HEK293T (cell line): ENCODE measurements at regions not wholly inside any gene's neighbourhood (a gene's known extent, or its start where the extent isn't known, plus 50 kb on each side); places are given as distances from the start of the nearest gene placed in this dataset.
"Not testable (repeated sequence)": the region's sequence is repeated elsewhere in the genome, so short reads cannot be mapped to it uniquely, and the experiment has no call there.

Experiments used
- CTCF ChIA-PET: fragments of 350-600 bp; formaldehyde crosslinking; extraction: SDS; loops from one replicate; lab custom pipeline; 2021; ENCODE audit warnings: antibody characterized with exemption, inconsistent platforms; lab: Yijun Ruan, JAX
- POLR2A ChIA-PET: fragments of 350-600 bp; formaldehyde crosslinking; extraction: SDS; loops from one replicate; lab custom pipeline; 2020; ENCODE audit warnings: antibody characterized with exemption, inconsistent platforms; lab: Yijun Ruan, JAX
- DNase-seq: peaks from one replicate; pipeline ENCODE4 v3.0.0; 2012; ENCODE audit warnings: mixed read lengths; ENCODE audit errors: extremely low spot score
- ARNT ChIP-seq: fragments of 450-650 bp; IDR thresholded peaks from 2 replicates; pipeline ENCODE4 v1.6.1; 2017; ENCODE audit warnings: mild to moderate bottlenecking
- BHLHE40 ChIP-seq: fragments of 450-650 bp; IDR thresholded peaks from 2 replicates; pipeline ENCODE4 v1.6.1; 2016; ENCODE audit warnings: mild to moderate bottlenecking, moderate library complexity, borderline replicate concordance
- CTBP1 ChIP-seq: fragments of 450-650 bp; IDR thresholded peaks from 2 replicates; pipeline ENCODE4 v1.6.1; 2016; ENCODE audit warnings: borderline replicate concordance
- ELF4 ChIP-seq: fragments of 450-650 bp; IDR thresholded peaks from 2 replicates; pipeline ENCODE4 v1.6.1; 2017; ENCODE audit warnings: antibody characterized with exemption
- FOXA1 ChIP-seq: fragments of 450-650 bp; IDR thresholded peaks from 2 replicates; pipeline ENCODE4 v1.6.1; 2016; ENCODE audit warnings: mild to moderate bottlenecking
- FOXK2 ChIP-seq: fragments of 450-650 bp; IDR thresholded peaks from 2 replicates; pipeline ENCODE4 v1.6.1; 2016; ENCODE audit warnings: mild to moderate bottlenecking
- FOXM1 ChIP-seq: fragments of 450-650 bp; IDR thresholded peaks from 2 replicates; pipeline ENCODE4 v1.6.1; 2017; ENCODE audit warnings: mild to moderate bottlenecking, borderline replicate concordance
- HDGF ChIP-seq: fragments of 450-650 bp; IDR thresholded peaks from 2 replicates; pipeline ENCODE4 v1.6.1; 2017; ENCODE audit warnings: antibody characterized with exemption, borderline replicate concordance
- L3MBTL2 ChIP-seq: fragments of 450-650 bp; conservative IDR thresholded peaks from 2 replicates; pipeline ENCODE4 v1.6.1; 2016; ENCODE audit warnings: mild to moderate bottlenecking
- LEF1 ChIP-seq: fragments of 450-650 bp; IDR thresholded peaks from 2 replicates; pipeline ENCODE4 v1.6.1; 2017; ENCODE audit warnings: mild to moderate bottlenecking, borderline replicate concordance
- NFRKB ChIP-seq: fragments of 450-650 bp; IDR thresholded peaks from 2 replicates; pipeline ENCODE4 v1.6.1; 2016; ENCODE audit warnings: mild to moderate bottlenecking, moderate library complexity
- SP1 ChIP-seq: fragments of 450-650 bp; IDR thresholded peaks from 2 replicates; pipeline ENCODE4 v1.6.1; 2017
- SUZ12 ChIP-seq: fragments of 450-650 bp; IDR thresholded peaks from 2 replicates; pipeline ENCODE4 v1.6.1; 2016; ENCODE audit warnings: mild to moderate bottlenecking
- TARDBP ChIP-seq: fragments of 450-650 bp; IDR thresholded peaks from 2 replicates; pipeline ENCODE4 v1.6.1; 2016
- ZNF384 ChIP-seq: fragments of 450-650 bp; IDR thresholded peaks from 2 replicates; pipeline ENCODE4 v1.6.1; 2016
- TF ChIP-seq, protein P1 (sequence below): fragments of 450-650 bp; IDR thresholded peaks from 2 replicates; pipeline ENCODE4 v1.6.1; 2016

DNA sequence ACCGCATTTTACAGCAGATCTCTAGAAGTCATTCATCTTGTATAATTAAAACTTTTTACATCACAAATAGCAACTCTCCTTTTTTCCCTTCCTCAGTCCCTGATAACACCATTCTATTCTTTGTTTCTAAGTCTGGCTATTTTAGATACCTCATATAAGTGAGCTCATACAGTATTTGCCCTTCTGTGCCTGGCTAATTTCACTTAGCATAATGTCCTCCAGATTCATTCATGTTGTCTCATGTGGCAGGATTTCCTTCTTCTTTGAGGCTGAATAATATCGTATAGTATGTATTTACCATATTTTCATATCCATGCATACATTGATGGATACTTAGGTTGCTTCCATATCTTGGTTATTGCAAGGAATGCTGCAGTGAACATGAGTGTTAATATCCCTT lies 362.0 kb downstream of the RFC3 start:
- TF ChIP-seq L3MBTL2 (no peak), CTBP1 (no peak), NFRKB (no peak), LEF1 (no peak), HDGF (no peak), FOXK2 (no peak), BHLHE40 (no peak), SUZ12 (no peak), FOXM1 (no peak), ELF4 (no peak), ARNT (no peak), ZNF384 (no peak), TARDBP (no peak), SP1 (no peak), FOXA1 (no peak)
- TF ChIP-seq, protein P1, sequence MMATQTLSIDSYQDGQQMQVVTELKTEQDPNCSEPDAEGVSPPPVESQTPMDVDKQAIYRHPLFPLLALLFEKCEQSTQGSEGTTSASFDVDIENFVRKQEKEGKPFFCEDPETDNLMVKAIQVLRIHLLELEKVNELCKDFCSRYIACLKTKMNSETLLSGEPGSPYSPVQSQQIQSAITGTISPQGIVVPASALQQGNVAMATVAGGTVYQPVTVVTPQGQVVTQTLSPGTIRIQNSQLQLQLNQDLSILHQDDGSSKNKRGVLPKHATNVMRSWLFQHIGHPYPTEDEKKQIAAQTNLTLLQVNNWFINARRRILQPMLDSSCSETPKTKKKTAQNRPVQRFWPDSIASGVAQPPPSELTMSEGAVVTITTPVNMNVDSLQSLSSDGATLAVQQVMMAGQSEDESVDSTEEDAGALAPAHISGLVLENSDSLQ: no peak
- ChIA-PET POLR2A (no interaction called here), CTCF (no interaction called here)
- DNase-seq: no peak

DNA sequence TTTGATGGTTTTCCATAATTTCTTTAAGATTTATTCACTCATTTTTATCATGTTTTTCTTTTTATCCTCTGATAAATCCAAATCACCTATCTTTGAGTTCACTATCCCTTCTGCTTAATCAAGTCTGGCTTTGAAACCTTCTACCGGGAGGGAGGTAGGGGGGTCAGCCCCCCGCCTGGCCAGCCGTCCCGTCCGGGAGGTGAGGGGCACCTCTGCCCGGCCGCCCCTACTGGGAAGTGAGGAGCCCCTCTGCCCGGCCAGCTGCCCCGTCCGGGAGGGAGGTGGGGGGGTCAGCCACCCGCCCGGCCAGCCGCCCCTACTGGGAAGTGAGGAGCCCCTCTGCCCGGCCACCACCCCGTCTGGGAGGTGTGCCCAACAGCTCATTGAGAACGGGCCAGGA lies 363.3 kb downstream of the RFC3 start:
- CTCF ChIA-PET, DNase-seq, POLR2A ChIA-PET: not testable (repeated sequence)

DNA sequence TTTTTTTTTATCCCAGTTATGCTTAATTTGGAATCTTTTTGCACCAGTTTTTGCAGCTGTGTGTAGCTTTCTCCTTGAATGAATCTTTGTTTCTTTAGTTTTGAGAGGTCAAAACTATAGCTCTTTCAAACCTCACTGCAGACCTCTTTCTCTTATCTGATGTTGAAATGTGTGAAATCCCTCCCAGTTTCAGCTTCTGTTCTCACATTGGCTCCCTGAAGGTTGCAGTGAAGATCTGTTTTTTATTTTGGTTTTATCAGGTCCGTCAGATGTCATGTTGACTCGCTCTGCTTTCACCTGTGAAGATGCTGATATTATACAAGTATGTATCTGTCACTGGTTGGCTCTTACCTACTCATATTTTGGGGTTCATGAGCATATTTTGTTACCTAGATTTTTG lies 372.0 kb downstream of the RFC3 start:
- no peak for TF ChIP-seq LEF1
- TF ChIP-seq BHLHE40: no peak
- no peak for TF ChIP-seq SUZ12
- TF ChIP-seq FOXA1: no peak
- no peak for TF ChIP-seq ELF4
- no peak for TF ChIP-seq L3MBTL2
- TF ChIP-seq HDGF: no peak
- TF ChIP-seq ZNF384: no peak
- TF ChIP-seq ARNT: no peak
- TF ChIP-seq FOXK2: no peak
- no peak for TF ChIP-seq TARDBP
- no peak for TF ChIP-seq FOXM1
- no peak for TF ChIP-seq CTBP1
- no peak for TF ChIP-seq SP1
- TF ChIP-seq, protein P1: no peak
- CTCF ChIA-PET: no interaction called here
- POLR2A ChIA-PET: no interaction called here
- DNase-seq: no peak

DNA sequence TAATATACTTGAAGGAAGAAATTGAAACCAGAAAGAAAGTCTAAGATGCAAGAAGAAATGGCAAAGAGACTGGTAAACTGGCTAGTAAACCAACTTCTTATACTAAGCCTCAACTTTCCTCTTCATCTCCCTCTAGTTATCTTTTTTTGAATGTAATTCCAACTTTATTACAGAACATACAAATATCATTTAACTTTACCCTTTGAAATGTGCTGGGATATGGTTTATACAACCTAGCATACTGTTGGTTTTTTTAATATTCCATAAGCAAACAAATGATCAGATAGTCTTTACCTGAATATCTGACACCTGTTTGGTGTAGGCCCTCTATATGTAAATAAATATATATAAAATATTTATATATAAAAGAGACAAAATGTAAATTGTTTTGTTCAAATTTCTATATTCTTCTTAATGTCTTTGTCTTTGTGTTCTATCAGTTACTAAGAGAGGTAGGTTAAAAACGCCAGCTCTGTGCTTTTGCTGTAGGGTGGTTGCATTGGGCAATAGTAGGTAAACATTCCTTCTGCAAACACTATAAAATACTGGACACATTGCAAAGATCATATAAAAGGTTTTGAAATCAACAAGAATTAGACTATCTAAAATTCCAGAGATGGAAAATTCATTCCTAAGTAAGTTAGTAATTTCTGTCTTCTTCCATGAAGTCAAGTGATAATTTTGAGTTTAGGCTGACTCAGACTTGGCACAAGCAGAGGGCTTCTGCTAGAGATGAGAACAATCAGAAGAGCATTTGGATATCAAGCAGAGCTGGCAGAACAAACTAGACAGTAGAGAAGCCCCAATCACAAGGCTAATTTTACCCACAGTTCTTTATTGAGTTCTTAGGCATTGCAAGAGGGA lies 383.3 kb downstream of the RFC3 start:
- ChIA-PET POLR2A (no interaction called here), CTCF (no interaction called here)
- no peak for DNase-seq

DNA sequence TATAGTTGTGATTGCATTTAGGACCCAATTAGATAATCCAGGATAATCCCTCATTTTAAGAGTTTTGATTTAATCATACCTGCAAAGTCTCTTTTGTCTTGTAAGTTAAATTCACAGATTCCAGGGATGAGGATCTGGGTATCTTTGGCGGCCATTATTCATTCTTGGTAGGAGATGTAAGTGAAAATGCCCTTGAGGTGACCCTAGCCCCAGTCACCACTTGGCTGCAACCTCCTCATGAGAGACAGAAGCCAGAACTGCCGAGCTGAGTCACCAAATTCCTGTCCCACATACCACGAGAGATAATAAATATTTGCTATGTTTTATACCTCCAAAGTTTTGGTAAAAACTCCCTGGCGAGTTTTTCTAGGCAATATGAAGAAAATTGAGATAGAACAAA lies 389.4 kb downstream of the RFC3 start:
- ChIA-PET POLR2A (no interaction called here), CTCF (no interaction called here)
- no peak for DNase-seq
- TF ChIP-seq BHLHE40: no peak
- TF ChIP-seq ELF4: no peak
- TF ChIP-seq ARNT: no peak
- TF ChIP-seq, protein P1: no peak

More for the DNA sequence above, 383.3 kb downstream of the RFC3 start:
- no peak for TF ChIP-seq TARDBP
- TF ChIP-seq FOXM1: no peak

DNA sequence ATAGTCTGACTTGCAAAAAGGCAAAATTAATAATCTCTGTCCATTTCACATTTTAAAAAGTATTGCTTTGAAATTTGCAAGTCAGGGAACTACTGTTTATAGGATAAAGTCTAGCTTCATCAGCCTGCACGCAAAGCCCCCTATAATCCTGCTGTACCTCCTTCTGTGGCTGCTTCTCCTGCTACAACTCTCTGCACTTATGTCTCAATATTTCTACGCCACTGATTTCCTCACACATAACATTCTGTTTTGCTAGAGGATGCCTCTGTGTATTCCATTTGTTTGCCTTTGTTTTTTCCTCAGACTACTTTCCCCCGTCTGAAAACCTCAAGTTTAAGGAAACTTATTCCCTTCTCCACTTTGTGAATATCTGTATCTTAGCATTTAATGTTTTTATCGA lies 389.9 kb downstream of the RFC3 start:
- ChIA-PET POLR2A (no interaction called here), CTCF (no interaction called here)
- TF ChIP-seq FOXK2 (no peak), ELF4 (no peak), L3MBTL2 (no peak), SP1 (no peak), LEF1 (no peak), BHLHE40 (no peak), ZNF384 (no peak), HDGF (no peak), FOXA1 (no peak), TARDBP (no peak), CTBP1 (no peak), FOXM1 (no peak), ARNT (no peak), NFRKB (no peak), SUZ12 (no peak)
- TF ChIP-seq, protein P1: no peak
- DNase-seq: no peak
